GM19397 (cell line): ENCODE measurements at regions not wholly inside any gene's neighbourhood (a gene's known extent, or its start where the extent isn't known, plus 50 kb on each side); places are given as distances from the start of the nearest gene placed in this dataset.
A peak's percentile ranks its signal among the peaks of the same experiment; 100 is the strongest.

ENCODE experiments used
- ATAC-seq: cut with Tn5 transposase; IDR thresholded peaks from one replicate; pipeline ENCODE4 v1.9.1; 2021; ENCODE audit warnings: mild to moderate bottlenecking, moderate library complexity; ENCODE audit not compliant: unreplicated experiment

DNA sequence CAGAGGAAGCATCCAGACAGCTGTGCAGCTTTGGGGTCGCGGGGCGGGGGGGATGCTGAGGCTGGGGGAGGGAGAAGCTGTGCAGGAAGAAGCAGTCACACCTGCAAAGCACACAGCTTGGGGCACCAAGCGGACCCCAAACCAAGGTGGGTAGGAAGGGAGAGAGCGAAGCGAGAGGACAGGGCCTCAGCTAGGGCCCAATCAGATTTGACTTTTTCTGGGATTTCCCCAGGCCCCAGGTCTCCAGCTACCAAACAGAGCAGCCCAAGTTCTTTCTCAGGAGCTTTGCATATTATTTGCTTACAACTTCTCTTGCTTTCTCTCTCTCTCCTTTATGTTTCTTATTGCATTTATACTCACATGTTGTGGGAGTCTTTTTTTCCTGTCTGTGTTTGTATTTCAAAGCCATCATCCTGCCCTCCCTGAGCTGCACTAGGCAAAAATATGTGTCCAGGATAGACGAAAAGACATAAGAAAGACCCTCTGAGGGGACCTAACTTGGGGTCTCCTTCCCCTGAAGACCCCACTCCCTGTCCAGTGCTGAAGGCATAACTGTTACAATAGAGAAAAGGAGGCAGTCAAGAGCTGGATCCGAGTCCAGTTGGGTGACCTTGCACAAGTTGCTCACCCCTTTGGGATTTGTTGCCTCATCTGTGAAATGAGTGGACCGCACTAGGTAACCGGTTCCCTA lies 50.6 kb upstream of the SMNDC1 start:
- peak; percentile 40 for ATAC-seq

DNA sequence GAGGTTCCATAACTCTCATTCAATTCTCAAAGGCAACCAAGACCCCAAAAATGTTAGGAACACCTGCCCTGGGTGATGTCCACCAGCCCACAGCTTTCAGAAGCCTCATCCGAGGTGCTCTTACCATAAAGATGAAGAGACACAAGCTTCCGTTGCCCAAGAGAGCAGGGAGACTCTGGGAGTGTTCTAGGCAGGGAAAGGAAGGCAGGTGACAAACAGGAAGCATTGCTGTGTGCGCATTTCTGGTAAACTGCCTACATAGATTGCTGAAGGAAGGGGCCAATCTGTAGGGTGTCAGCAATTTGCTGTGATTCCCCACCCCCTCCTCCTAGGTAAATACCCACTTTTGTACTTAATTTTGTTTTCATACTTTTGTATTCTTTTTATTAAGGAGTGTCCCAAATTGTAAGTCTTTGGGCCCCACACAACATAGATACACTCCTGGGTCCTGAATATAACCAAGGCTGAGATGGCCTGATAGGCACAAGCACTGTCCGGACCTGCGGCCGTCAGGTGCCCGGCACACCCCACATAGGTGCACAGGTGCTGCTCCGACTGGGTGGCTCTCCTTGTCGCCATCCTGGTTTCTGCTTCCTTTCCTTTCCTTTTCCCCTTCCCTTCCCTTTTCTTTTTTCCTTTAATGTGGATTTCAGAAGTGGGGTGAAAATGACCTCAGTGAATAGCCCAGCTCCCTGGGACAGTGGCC lies 51.4 kb upstream of the SMNDC1 start:
- peak; percentile 20 for ATAC-seq

DNA sequence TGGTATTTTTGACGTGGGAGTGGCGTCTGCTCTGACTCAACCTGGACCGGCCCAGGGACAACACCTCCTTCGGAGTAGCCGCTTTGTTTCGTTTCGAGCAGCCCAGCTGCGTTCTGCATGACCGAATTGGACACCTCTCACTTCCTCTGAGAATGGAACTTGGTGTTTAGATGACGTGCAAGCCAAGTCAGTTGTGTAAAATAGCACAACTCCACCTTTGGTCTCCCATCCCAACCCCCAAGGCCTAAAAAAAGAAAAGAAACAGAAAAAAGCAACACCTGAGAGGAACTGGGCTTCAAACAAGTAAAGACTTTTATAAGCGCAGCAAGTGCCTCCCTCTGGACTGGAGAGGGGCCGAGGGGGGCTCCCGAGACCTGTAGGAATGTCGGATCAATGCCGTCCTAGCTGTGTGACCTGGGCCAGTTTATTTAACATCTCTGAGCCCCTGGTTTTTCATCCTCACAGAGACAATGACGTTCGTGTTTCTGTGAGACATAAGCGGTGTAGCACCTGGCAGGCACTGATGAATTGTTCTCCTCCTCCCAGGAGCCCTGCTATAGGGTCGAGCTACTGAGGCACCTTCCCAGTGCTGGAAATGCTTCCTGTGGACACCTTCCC lies 52.0 kb upstream of the SMNDC1 start:
- peak; percentile 69 for ATAC-seq

DNA sequence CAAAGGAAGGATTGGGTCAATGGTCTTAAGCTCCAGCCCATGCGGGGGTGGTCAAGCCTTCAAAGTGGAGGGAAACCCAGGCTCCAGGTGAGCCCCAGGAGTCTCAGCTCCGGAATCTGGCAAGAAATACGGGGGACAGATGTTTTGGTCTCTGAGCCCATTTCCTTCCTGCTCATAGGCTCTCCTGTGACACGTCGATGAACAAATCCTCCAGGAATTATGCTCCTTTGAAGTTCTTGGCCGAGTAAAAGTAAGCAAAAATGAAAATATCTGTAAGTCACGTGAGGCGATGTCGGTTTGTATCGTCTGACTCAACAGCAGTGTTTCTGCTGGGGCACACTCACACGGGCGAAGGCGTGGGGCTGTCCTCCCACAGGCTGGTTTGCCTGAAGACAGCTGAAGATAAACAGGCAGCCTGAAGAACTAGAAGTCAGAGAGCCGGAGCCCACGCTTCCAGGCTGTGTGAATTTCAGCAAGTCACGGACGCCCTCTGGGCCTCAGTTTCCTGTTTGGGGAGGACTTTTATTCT lies 52.6 kb upstream of the SMNDC1 start:
- ATAC-seq: peak; percentile 25

DNA sequence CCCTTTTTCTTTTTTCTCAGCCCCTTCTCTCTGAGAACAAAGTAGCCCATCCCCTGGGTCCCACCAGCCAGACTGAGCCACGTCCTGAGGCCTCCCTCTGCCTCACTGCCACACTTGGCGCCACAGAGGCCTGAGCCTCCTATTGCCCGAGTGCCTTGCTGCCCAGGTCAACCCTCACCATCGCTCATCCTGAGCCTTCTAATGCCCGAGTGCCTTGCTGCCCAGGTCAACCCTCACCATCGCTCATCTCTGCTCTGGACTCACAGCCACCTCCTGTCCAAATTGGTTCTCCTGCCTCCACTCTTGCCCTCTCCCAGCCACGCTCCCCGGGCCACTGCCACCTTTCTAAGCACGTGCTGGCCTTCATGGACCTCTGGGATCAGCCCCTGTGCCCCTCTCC lies 53.2 kb upstream of the SMNDC1 start:
- ATAC-seq: no peak

DNA sequence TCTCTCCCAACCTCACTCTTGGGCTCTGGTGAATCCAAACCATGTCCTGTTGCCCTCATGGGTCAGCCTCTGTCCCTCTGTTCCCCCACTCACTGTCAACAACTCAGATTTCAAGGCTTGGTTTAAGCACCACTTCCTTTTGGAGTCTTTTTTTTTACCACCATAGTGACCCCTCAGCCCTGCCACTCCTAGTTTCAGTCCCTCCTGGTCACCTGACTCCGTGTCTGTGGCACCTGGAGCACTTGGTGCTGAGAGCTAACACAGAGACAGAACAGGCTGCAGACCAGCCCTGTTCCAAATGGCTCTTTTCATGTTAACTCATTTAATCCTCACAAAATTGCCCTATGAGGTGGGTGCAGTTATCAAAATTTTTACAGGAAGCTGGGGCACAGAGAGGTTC lies 53.6 kb upstream of the SMNDC1 start:
- no peak for ATAC-seq

DNA sequence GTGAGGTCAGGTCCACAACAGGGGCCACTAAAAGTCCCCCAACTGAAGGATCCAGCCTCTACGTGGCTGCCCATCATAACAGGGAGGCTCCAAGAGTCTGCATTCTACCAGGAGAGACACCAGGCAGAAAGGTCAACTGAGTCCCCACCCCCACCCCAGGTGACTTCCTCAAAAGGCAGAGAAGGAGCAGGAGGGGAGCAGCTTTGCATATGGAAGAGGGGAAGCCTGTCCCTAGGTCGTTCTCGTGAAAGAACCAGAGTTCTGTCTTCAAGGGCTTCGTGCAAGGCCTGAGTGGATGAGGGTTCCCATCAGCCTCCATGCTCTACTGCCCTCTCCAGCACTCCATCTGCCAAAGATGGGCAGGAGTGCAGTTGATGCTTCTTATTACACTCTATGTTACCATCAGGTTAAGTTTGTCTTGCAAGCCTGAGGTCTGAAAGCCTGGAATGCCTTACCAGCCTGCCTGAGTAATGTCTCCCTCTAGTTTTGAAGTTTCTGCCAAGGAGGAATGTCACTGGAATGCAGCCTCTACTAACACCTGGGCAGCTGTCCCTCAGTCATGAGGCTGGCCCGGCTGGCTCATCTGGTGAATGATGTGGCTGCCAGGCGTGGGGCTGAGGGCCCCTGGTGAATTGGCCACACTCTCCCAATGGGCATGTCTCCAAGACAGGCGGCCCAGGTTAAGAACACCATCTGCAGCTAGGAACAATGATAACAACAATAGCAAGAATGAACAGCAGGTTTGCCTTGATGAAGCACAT lies 54.3 kb upstream of the SMNDC1 start:
- no peak for ATAC-seq

DNA sequence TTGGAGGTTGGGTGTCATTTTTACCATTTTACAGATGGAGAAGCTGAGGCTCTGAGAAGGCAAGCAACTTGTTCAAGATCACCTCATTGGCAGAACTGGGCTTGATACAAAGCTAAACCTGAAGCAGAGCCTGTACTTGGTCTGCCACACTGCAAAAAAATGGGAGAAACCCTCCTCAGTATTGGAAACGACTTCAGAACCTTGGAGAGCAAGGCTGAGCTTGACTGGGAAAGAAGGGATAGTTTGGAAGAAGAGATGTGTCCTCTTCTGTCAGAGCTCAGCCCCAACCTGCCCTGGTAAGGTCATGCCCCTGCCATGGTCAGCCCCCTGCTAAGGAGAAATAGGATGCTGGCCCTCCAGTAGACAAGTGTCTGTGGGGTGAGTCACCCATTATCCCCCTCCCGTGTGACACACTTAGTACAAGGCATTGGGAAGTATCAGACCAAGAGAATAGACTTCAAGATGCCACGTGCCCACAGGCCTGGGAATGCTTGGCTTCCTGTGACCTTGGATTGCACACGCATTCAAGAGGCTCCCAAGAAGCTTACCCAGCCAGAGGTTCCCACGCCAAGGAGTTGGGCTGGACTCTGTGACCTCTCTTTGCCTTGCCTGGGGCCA lies 56.2 kb upstream of the SMNDC1 start:
- ATAC-seq: no peak

DNA sequence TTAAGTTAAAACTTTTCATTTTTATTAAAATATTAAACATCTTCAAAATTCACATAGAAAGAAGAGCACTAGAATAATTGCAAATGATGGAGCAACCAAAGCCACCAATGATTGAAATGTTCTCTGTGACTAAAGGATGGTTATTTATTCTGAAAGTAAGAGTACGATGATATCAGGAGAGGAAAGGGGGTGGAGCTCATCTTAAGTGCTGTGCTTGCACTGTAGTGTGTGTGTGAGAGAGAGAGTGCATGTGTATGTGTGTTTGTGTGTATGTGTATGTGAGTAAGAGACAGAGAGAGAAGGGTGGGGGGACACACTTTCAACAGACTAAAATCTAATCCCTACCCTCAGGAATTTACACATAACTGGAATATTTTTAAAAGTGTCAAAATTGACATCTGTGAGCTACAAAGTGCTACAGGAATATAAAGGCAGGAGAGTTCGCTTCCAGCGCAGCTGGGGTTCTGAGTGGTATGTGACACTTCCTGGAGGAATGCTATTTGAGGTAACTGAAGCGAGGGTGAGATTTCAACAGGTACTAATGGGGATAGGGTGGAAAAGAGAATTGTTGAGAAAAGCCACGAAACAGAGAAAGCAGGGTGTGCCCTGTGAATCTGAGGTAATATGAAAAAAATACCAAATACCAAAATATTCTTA lies 57.2 kb upstream of the SMNDC1 start:
- ATAC-seq: no peak

DNA sequence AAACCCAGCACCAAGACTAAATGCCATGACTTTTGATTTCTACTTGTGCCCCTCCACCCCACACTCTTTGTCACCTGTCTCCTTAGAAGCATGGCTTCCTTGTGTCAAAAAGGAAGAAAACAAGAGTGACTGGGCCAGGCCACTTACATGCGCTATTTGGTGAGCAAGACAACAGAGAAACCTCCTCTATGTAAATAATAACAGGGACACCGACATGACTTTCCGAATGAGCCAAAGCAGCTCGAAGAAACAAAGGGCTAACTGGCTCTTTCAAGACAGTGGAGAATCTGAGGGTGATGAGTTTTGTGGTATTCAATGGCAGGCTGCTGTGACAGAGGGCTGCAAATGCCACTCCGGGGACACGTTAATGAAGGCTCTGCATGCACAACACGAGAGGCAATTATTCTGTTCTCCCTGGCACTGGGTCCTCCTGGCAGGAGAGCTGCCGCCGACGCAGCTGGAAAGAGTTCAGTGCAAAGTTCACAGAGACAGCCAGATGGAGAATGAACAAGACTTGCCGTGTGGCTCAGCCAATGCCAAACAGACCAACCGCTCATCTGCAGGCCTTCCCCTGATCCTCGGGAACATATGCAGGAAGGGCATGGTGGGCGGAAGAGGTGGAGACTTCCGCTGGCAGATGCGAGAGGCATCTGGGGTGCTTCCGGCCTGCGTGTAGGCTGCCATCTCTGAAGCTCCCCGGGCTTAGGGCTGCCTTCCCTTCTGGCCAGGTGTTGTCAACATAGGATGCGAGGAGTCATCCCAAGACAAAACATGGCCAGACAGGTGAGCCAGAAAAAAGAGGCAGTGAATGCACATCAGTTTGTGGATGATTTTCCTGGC lies 59.1 kb upstream of the SMNDC1 start:
- no peak for ATAC-seq

DNA sequence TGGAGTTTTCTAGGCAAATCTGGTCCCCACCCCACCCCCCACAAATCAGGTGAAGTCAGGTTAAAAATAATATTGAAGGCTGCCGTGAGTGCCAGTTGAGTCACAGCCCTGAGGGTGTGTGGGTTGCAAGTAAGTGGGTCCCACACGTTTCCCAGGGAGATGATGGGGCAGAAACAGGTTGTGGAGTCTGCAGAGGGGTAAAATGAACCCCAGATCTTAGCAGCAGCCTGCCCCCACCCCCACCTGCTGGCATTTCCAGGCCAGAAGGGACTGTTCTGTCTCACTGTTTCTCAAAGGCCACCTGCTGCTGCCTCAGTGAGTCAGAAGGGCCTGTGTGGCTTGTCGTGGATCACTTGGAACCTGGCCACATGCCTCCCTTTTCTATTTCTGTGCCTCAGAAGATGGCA lies 59.8 kb upstream of the SMNDC1 start:
- no peak for ATAC-seq

DNA sequence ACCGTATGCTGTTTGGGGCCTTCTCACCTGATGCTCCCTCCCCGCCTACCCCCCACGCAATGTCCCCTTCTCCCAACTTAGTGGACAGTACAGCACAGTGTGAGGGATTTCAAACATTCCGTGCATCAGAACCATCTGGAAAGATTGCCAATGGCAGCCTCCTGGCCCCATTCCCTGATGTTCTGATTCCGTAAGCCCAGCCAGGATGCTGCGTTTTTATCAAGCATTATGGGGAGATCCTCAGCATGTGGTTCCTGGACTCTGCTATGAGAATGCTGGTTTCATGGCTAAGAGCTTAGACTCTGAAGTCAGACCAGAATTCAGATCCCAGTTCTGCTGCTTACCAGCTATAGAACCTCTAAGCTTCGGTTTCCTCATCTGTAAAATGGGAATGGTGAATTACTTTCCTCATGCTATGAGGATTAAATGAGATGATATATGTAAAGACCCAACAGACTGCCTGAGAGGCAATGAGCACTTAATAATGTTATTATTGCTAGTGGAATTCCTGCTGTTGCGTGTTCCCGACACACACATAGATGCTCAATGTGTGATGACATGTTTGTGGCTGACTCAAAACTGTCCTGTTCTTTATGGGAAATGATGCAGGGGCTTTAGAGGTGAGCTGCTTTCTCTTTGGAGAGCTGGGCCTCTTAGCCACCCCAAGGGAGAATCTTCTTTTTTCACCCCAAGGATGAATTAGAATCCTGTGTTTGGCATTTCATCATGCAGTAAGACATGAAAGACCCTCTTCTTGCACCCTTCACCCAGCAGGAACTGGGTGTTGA lies 60.8 kb upstream of the SMNDC1 start:
- ATAC-seq: no peak

DNA sequence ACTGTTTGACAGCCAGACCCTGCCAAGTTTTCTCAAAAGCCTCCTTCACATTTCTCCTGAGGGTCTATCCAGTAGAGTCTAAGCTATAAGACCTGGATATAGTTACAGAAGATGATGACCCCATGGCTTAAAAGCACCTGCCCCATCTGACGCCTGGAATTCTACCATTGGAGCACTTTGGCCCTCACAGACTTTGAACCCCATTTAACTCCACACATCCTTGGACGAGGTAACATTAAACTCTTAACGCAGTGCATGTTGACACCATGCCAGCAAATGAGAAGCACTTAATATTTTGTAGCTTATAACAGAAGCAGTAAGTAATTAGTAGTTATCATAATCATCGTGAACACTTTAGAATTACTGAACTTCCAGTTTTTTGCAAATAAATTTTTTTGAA lies 61.9 kb upstream of the SMNDC1 start:
- ATAC-seq: no peak

DNA sequence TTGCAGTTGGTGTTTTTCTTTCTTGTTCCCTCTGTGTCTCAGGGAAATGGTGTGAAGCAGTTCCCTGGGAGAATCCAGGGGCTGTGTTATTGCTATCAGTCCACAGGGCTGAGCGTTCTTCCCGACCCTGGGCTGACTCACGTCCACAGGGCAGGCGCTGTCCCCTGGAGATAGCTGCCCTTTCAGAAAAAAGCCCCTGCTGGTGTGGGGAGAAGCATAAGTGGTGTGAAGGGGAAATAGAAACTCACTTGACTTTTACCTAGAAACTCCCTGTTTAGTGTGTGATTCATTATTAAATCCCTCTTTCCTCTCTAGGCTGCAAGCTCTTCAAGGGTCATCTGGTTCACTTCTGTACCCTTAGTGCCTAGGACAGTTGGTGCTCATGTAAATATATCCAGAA lies 63.3 kb upstream of the SMNDC1 start:
- ATAC-seq: no peak

DNA sequence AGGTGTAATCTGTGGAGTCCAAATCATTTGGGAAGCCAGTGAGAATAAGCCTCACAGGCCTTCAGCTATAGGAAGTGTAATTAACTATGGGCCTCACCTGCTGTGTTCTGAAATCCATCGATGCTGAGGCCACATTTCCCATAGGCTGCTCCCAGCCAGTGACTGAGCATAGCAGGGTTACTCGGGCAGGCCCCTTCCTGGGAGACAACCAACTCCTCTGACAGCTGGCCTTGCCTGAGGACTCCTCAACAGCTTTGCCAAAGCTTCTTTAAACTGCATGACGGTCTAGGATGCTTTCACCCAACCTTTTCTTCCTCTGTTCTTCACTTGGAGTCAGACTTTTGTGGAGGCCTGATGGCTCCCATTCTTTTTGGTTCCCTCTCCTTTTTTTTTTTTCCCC lies 63.8 kb upstream of the SMNDC1 start:
- no peak for ATAC-seq

DNA sequence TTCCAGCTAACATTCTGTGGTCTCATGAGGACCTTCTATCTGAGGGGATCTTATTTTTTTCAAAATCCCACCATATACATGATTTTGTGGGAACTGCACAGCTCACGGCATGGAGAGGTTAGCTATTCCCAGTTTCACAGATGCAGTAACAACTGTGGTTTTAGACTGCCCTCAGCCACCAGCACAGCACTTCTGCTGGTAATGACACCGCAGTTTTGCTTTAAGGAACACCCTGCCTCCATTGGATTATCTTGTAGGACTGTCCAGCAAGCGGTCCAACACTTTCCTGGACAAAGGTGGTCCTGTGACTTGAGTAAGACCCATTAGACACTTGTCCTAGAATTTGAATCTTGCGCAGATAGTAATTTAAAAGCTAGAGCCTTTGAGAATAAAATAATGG lies 65.3 kb upstream of the SMNDC1 start:
- ATAC-seq: no peak

DNA sequence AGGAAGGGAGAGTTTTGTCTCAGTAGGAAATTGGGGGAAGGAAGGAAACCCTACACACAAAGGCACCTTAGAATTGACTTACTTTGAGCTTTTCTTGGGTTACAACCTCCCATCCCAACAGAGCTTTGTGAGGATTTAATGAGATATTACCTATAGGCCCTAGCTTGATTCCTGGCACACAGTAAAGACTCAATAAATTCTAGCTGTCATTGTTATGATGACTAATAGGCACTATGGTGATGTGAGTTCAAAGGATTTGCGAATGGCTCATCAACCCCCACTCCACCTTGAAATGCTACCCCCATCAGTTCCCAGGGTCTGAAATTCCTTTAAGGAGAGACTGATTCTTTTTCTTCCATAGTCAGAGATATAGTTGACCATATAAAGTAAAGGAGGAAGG lies 67.9 kb upstream of the SMNDC1 start:
- no peak for ATAC-seq

DNA sequence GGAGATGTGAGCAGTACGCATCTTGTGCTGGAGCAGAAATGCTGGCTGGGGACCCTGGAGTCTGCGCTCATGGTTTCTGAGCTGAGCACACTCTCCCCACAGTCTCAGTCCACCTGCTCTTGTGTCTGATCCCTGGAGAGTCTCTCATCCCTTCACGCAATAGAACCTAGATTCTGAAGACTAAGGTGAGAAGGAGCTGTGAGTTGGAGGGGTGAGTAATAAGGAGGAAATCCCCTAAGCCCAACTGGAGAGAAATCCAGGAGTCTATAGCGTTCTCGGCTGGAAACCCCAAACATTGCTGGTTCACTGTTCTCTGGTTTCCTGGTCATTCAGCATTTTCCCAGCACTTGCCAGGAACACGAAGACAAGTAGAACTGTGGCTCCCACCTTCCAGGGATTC lies 68.3 kb upstream of the SMNDC1 start:
- no peak for ATAC-seq
